Mammary epithelial cell (primary cell): ENCODE measurements at regions not wholly inside any gene's neighbourhood (a gene's known extent, or its start where the extent isn't known, plus 50 kb on each side); places are given as distances from the start of the nearest gene placed in this dataset.

ENCODE experiments used
- EZH2 ChIP-seq: IDR thresholded peaks from 2 replicates; pipeline ENCODE4 v1.6.1; 2012; ENCODE audit warnings: low read length, inconsistent platforms, borderline replicate concordance
- TF ChIP-seq, protein P1 (sequence below), 2 donors: IDR thresholded peaks in 1 of 2; conservative IDR thresholded peaks in 1 of 2; 2 replicates each; pipeline ENCODE4 v1.5.1; 2011 to 2012; ENCODE audit warnings: inconsistent platforms in 2 of 2, low read length in 2 of 2, mild to moderate bottlenecking in 2 of 2, control low read depth in 1 of 2, low read depth in 1 of 2; ENCODE audit not compliant: insufficient read depth in 1 of 2; ENCODE audit errors: extremely low read depth in 1 of 2

DNA sequence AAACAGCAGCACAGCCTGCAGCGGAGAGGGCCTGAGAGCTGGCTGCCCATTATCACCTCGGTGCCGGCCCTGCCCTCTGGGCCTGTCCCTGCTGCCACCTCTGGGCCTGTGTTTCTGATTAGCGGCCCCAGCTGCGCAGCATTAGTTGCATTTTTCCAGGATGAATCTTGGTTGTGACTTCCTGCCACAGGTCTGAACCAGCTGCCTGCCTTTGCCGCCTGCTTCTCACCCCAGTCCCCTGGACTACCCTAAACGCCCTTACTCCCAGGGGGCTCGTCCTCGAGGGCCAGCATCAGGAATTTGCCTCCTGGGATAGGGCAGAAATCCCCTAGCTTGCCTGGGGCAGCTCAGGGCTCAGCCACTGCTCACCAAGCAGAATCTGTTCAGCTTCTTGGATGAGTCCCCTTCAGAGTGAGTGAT is 342.8 kb downstream of the DYSF start:
- TF ChIP-seq, protein P1, sequence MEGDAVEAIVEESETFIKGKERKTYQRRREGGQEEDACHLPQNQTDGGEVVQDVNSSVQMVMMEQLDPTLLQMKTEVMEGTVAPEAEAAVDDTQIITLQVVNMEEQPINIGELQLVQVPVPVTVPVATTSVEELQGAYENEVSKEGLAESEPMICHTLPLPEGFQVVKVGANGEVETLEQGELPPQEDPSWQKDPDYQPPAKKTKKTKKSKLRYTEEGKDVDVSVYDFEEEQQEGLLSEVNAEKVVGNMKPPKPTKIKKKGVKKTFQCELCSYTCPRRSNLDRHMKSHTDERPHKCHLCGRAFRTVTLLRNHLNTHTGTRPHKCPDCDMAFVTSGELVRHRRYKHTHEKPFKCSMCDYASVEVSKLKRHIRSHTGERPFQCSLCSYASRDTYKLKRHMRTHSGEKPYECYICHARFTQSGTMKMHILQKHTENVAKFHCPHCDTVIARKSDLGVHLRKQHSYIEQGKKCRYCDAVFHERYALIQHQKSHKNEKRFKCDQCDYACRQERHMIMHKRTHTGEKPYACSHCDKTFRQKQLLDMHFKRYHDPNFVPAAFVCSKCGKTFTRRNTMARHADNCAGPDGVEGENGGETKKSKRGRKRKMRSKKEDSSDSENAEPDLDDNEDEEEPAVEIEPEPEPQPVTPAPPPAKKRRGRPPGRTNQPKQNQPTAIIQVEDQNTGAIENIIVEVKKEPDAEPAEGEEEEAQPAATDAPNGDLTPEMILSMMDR (conservative IDR thresholded peaks at IDR 0.05 in 1 of 2, IDR thresholded peaks at IDR 0.05 in 1 of 2; ENCODE audit: extremely low read depth in 1 of 2, insufficient read depth in 1 of 2, low read depth in 1 of 2, low read length in 2 of 2): no peak
- TF ChIP-seq EZH2: no peak
